Breast epithelium (tissue), 4 donors: ENCODE measurements at regions not wholly inside any gene's neighbourhood (a gene's known extent, or its start where the extent isn't known, plus 50 kb on each side); places are given as distances from the start of the nearest gene placed in this dataset.

ENCODE experiments used
- DNase-seq, 2 donors: peaks; one replicate each; pipeline ENCODE4 v3.0.0-alpha.2; 2019; ENCODE audit warnings: low spot score in 2 of 2
- H3K27ac ChIP-seq, 2 donors: fragments of 200-600 bp; sonication (generic) in 1 of 2; one replicate each; pipeline ENCODE4 v1.5.1; 2016 to 2019; ENCODE audit warnings: mild to moderate bottlenecking in 1 of 2
- H3K27me3 ChIP-seq, 2 donors: fragments of 200-600 bp; sonication (generic) in 1 of 2; one replicate each; pipeline versions ENCODE4 v1.5.1 to v1.6.0; 2017 to 2019; ENCODE audit warnings: control low read depth in 1 of 2, mild to moderate bottlenecking in 1 of 2
- H3K36me3 ChIP-seq: fragments of 200-600 bp; one replicate; pipeline ENCODE4 v1.5.1; 2019
- H3K4me1 ChIP-seq, 2 donors: fragments of 200-600 bp; sonication (generic); one replicate each; pipeline ENCODE4 v1.5.1; 2016 to 2019; ENCODE audit warnings: control low read depth in 1 of 2
- H3K4me3 ChIP-seq, 3 donors: fragments of 200-600 bp; sonication (generic); 1 replicate in 2 of 3; 2 replicates in 1 of 3; pipeline ENCODE4 v1.5.1; 2016 to 2019; ENCODE audit warnings: mild to moderate bottlenecking in 3 of 3, moderate library complexity in 2 of 3
- H3K9me3 ChIP-seq, 2 donors: fragments of 200-600 bp; sonication (generic) in 1 of 2; one replicate each; pipeline ENCODE4 v1.5.1; 2016 to 2019; ENCODE audit warnings: control low read depth in 1 of 2
- CTCF ChIP-seq, 3 donors: fragments of 450-650 bp; IDR thresholded peaks; one replicate each; pipeline ENCODE4 v1.5.1; 2016 to 2017; ENCODE audit warnings: antibody characterized with exemption in 3 of 3, mild to moderate bottlenecking in 3 of 3, moderate library complexity in 3 of 3
- POLR2A ChIP-seq: fragments of 450-650 bp; IDR thresholded peaks from one replicate; pipeline ENCODE4 v1.6.1; 2016; ENCODE audit warnings: antibody characterized with exemption, mild to moderate bottlenecking, moderate library complexity
- POLR2AphosphoS5 ChIP-seq, 3 donors: sonication (generic); formaldehyde crosslinking; IDR thresholded peaks; one replicate each; pipeline ENCODE4 v1.6.1; 2017; ENCODE audit warnings: antibody characterized with exemption in 3 of 3
- intact Hi-C: fragments of 100-400 bp; cut with DNase I; formaldehyde crosslinking; loops from one replicate; pipeline ENCODE4 v1.15.1; 2023; ENCODE audit warnings: low total_unique reads

- Histone ChIP-seq H3K9me3 (no peaks in the 10 kb centered on the region), H3K27me3 (no peaks in the 10 kb centered on the region), H3K27ac (no peak overlapping the region), H3K4me1 (no peaks in the 10 kb centered on the region), H3K4me3 (no peak overlapping the region), H3K36me3 (no peaks in the 10 kb centered on the region)
- TF ChIP-seq CTCF (IDR thresholded peaks at IDR 0.05) (no peak), POLR2AphosphoS5 (IDR thresholded peaks at IDR 0.05) (no peak), POLR2A (no peak)
- intact Hi-C loops, result no loop called here
- no peak for DNase-seq
Measured at GRCh38 chr3:159158213-159158612, 356.4 kb downstream of the MFSD1 start.

GRCh38 chr3:159158801-159159200 lies 356.9 kb downstream of the MFSD1 start:
- H3K4me1 ChIP-seq, result no peaks in the 10 kb centered on the region
- H3K27ac ChIP-seq, result no peak overlapping the region
- no peaks in the 10 kb centered on the region for H3K9me3 ChIP-seq
- H3K4me3 ChIP-seq, result no peak overlapping the region
- DNase-seq, result no peak
- TF ChIP-seq CTCF (IDR thresholded peaks at IDR 0.05), result no peak
- no peak for TF ChIP-seq POLR2A
- TF ChIP-seq POLR2AphosphoS5 (IDR thresholded peaks at IDR 0.05), result no peak
- H3K27me3 ChIP-seq, result no peaks in the 10 kb centered on the region
- H3K36me3 ChIP-seq, result no peaks in the 10 kb centered on the region
- intact Hi-C loops, result no loop called here

GRCh38 chr3:159159546-159159945 lies 357.7 kb downstream of the MFSD1 start:
- H3K4me3 ChIP-seq, result no peak overlapping the region
- H3K27ac ChIP-seq, result no peak overlapping the region
- no peak for DNase-seq
- no peaks in the 10 kb centered on the region for H3K4me1 ChIP-seq
- intact Hi-C loops, result no loop called here
- H3K27me3 ChIP-seq, result no peaks in the 10 kb centered on the region
- H3K9me3 ChIP-seq, result no peaks in the 10 kb centered on the region
- H3K36me3 ChIP-seq, result no peaks in the 10 kb centered on the region
- TF ChIP-seq POLR2AphosphoS5 (IDR thresholded peaks at IDR 0.05), result no peak

- no peak for TF ChIP-seq POLR2A
- TF ChIP-seq POLR2AphosphoS5 (IDR thresholded peaks at IDR 0.05), result no peak
- TF ChIP-seq CTCF (IDR thresholded peaks at IDR 0.05), result no peak
- intact Hi-C loops, result no loop called here
- H3K27me3 ChIP-seq, result no peaks in the 10 kb centered on the region
Measured at GRCh38 chr3:159163656-159164055, 361.8 kb downstream of the MFSD1 start.

GRCh38 chr3:159165961-159166360 lies 364.1 kb downstream of the MFSD1 start:
- Histone ChIP-seq H3K4me3 (no peak overlapping the region), H3K27ac (no peak overlapping the region), H3K36me3 (no peaks in the 10 kb centered on the region), H3K9me3 (no peaks in the 10 kb centered on the region), H3K27me3 (no peaks in the 10 kb centered on the region), H3K4me1 (no peaks in the 10 kb centered on the region)
- intact Hi-C loops, result no loop called here
- TF ChIP-seq POLR2A (no peak), POLR2AphosphoS5 (IDR thresholded peaks at IDR 0.05) (no peak), CTCF (IDR thresholded peaks at IDR 0.05) (no peak)
- no peak for DNase-seq

More at GRCh38 chr3:159163656-159164055, 361.8 kb downstream of the MFSD1 start:
- Histone ChIP-seq H3K4me3 (no peak overlapping the region), H3K9me3 (no peaks in the 10 kb centered on the region), H3K36me3 (no peaks in the 10 kb centered on the region), H3K4me1 (no peaks in the 10 kb centered on the region), H3K27ac (no peak overlapping the region)
- no peak for DNase-seq
